Fibroblast of pulmonary artery (primary cell): ENCODE measurements at regions not wholly inside any gene's neighbourhood (a gene's known extent, or its start where the extent isn't known, plus 50 kb on each side); places are given as distances from the start of the nearest gene placed in this dataset.
A peak's percentile ranks its signal among the peaks of the same experiment; 100 is the strongest.

Experiments used
- DNase-seq: peaks from one replicate; pipeline ENCODE4 v3.0.0-alpha.2; 2010; ENCODE audit warnings: low read depth
- H3K4me3 ChIP-seq: replicated peaks from 2 replicates; pipeline ENCODE4 v1.5.1; 2011; ENCODE audit warnings: low read depth, mild to moderate bottlenecking, control low read depth, low read length, moderate library complexity
- TF ChIP-seq, protein P1 (sequence below): IDR thresholded peaks from 2 replicates; pipeline ENCODE4 v1.5.1; 2011; ENCODE audit warnings: mild to moderate bottlenecking, control low read depth, low read length, inconsistent platforms; ENCODE audit errors: missing control alignments

DNA sequence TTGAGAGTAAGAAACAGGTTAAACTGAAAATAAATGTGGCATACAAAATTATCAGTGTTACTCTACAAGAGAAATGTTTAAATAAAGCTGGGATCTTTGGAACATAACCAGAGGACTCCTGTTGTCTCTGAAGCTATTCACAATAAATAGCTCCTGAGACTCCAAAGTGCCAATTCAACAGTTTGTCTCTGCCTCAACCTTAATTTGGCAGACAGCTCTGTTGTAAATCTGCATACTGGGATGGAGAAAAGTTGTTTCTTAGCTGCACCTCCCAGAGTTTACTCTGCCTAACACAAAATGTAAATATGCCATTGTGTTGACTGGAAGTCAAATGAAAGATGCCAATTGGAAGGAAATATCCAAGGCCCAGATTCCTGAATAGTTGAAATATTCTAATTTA is 238.5 kb upstream of the EPHA4 start:
- H3K4me3 ChIP-seq, result no peak overlapping the region
- TF ChIP-seq, protein P1, sequence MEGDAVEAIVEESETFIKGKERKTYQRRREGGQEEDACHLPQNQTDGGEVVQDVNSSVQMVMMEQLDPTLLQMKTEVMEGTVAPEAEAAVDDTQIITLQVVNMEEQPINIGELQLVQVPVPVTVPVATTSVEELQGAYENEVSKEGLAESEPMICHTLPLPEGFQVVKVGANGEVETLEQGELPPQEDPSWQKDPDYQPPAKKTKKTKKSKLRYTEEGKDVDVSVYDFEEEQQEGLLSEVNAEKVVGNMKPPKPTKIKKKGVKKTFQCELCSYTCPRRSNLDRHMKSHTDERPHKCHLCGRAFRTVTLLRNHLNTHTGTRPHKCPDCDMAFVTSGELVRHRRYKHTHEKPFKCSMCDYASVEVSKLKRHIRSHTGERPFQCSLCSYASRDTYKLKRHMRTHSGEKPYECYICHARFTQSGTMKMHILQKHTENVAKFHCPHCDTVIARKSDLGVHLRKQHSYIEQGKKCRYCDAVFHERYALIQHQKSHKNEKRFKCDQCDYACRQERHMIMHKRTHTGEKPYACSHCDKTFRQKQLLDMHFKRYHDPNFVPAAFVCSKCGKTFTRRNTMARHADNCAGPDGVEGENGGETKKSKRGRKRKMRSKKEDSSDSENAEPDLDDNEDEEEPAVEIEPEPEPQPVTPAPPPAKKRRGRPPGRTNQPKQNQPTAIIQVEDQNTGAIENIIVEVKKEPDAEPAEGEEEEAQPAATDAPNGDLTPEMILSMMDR, result no peak
- DNase-seq, result no peak

- H3K4me3 ChIP-seq, result no peak overlapping the region
- TF ChIP-seq, protein P1, result no peak
- no peak for DNase-seq
Measured at GRCh38 chr2:221810245-221810644, 238.1 kb upstream of the EPHA4 start.

GRCh38 chr2:221808488-221808887 is 236.4 kb upstream of the EPHA4 start:
- H3K4me3 ChIP-seq, result no peak overlapping the region
- TF ChIP-seq, protein P1, result no peak
- DNase-seq, result no peak

- TF ChIP-seq, protein P1, result no peak
- no peak overlapping the region for H3K4me3 ChIP-seq
- DNase-seq, result no peak
Measured at GRCh38 chr2:221807706-221808105, 235.6 kb upstream of the EPHA4 start.

DNA sequence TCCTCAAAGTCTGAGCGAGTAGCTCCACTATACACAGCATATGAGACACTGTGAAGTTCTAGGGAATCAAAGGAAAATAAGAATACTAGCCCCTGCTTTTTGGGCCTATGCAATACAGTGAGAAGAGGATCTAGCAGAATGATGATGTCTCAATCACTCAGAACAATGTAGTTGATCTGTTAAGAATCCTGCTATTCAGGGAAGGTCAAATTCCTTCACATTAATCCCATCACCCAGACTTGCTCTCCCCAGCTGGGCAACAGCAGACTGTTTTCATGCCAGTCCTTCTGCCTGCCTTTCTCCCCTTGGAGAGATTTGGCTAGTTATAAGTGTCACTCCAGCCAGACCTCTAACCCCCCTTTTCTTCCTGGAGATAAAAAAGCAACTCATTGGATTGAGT is 230.0 kb upstream of the EPHA4 start:
- TF ChIP-seq, protein P1, result no peak
- DNase-seq, result no peak
- no peak overlapping the region for H3K4me3 ChIP-seq

DNA sequence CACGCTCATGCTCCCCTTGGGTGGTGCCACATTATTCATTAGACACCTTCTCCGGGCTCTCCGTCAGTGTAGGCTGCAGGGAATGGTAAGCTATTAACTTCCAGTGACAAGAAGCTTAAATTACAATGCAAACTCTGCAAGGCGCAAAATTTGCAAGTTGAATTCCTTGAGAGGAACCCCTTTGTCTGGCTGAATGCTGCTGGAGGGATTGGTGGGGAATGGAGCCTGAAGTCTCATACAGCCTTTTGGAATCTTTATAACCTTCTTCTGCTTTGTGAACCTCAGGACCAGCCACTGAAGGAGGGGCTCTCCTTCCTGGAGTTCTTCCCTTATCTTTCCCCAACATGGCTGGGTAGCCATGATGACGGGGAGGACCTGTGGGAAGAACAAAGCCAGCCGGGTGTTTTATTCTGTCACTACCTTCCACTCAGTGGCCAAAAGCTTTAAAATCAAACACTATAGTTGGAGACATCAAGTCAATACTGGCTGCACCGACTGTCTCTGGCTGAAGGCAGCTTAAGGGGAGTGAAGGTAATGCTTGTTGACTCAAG is 220.9 kb upstream of the EPHA4 start:
- no peak overlapping the region for H3K4me3 ChIP-seq
- TF ChIP-seq, protein P1, result no peak
- DNase-seq, result no peak

- TF ChIP-seq, protein P1, result no peak
- DNase-seq, result peak; percentile 6
- H3K4me3 ChIP-seq, result no peak overlapping the region
Measured at GRCh38 chr2:221791844-221792243, 219.7 kb upstream of the EPHA4 start.
